Hepatocyte (in vitro differentiated cells): ENCODE measurements at regions not wholly inside any gene's neighbourhood (a gene's known extent, or its start where the extent isn't known, plus 50 kb on each side); places are given as distances from the start of the nearest gene placed in this dataset.

Experiments used
- DNase-seq: peaks from one replicate; pipeline ENCODE4 v3.0.0-alpha.2; 2016; ENCODE audit warnings: low spot score
- H2AFZ ChIP-seq: fragments of 200-600 bp; sonication (generic); 2 replicates; pipeline ENCODE4 v1.6.0; 2016; ENCODE audit warnings: antibody characterized with exemption, mild to moderate bottlenecking
- H3K27ac ChIP-seq: fragments of 200-600 bp; sonication (generic); 2 replicates; pipeline ENCODE4 v1.5.1; 2016; ENCODE audit warnings: mild to moderate bottlenecking
- H3K27me3 ChIP-seq: fragments of 200-600 bp; sonication (generic); 2 replicates; pipeline ENCODE4 v1.6.1; 2016
- H3K36me3 ChIP-seq: fragments of 200-600 bp; sonication (generic); replicated peaks from 2 replicates; pipeline ENCODE4 v1.5.1; 2016; ENCODE audit warnings: low read depth; ENCODE audit not compliant: insufficient read depth
- H3K4me1 ChIP-seq: fragments of 200-600 bp; sonication (generic); 2 replicates; pipeline ENCODE4 v1.5.1; 2016; ENCODE audit warnings: mild to moderate bottlenecking, moderate library complexity; ENCODE audit not compliant: insufficient read depth
- H3K4me2 ChIP-seq: fragments of 200-600 bp; sonication (generic); 2 replicates; pipeline ENCODE4 v1.6.0; 2016
- H3K4me3 ChIP-seq: fragments of 200-600 bp; sonication (generic); 2 replicates; pipeline ENCODE4 v1.5.1; 2016; ENCODE audit warnings: mild to moderate bottlenecking
- H3K79me2 ChIP-seq: fragments of 200-600 bp; sonication (generic); 2 replicates; pipeline ENCODE4 v1.6.0; 2017; ENCODE audit warnings: mild to moderate bottlenecking
- H3K9me2 ChIP-seq: fragments of 200-600 bp; sonication (generic); replicated peaks from 2 replicates; pipeline ENCODE4 v1.6.0; 2017; ENCODE audit warnings: mild to moderate bottlenecking; ENCODE audit not compliant: insufficient read depth
- H3K9me3 ChIP-seq: fragments of 200-600 bp; sonication (generic); 2 replicates; pipeline ENCODE4 v1.5.1; 2016; ENCODE audit warnings: low read depth, mild to moderate bottlenecking
- H4K20me1 ChIP-seq: fragments of 200-600 bp; sonication (generic); 2 replicates; pipeline ENCODE4 v1.6.0; 2016; ENCODE audit warnings: mild to moderate bottlenecking; ENCODE audit not compliant: insufficient read depth, poor library complexity, severe bottlenecking
- CTCF ChIP-seq: fragments of 200-600 bp; sonication (generic); IDR thresholded peaks from 2 replicates; pipeline ENCODE4 v1.5.1; 2016; ENCODE audit warnings: antibody characterized with exemption, mild to moderate bottlenecking; ENCODE audit not compliant: poor library complexity
- EZH2 ChIP-seq: fragments of 200-600 bp; sonication (generic); IDR thresholded peaks from 2 replicates; pipeline ENCODE4 v1.6.1; 2016; ENCODE audit warnings: antibody characterized with exemption, mild to moderate bottlenecking, borderline replicate concordance
- EZH2phosphoT487 ChIP-seq: fragments of 200-600 bp; sonication (generic); IDR thresholded peaks from one replicate; pipeline ENCODE4 v1.6.1; 2018; ENCODE audit warnings: antibody characterized with exemption, mild to moderate bottlenecking, low read depth, moderate library complexity; ENCODE audit not compliant: unreplicated experiment, severe bottlenecking
- WGBS: methylation state at CpG from one replicate; pipeline ENCODE4 v1.1.6; 2016; ENCODE audit warnings: low lambda C conversion rate; ENCODE audit errors: missing lambda C conversion rate; 5-methylcytosine and 5-hydroxymethylcytosine counted together

- no peak overlapping the region for H2AFZ ChIP-seq
- TF ChIP-seq CTCF: no peak
- no peak for TF ChIP-seq EZH2
- TF ChIP-seq EZH2phosphoT487: no peak
- WGBS: 95% methylated on average over 1 of the region's 1 CpG
- no peaks in the 10 kb centered on the region for H3K36me3 ChIP-seq
- no peak overlapping the region for H3K27ac ChIP-seq
- H3K9me3 ChIP-seq: no peaks in the 10 kb centered on the region
- H3K27me3 ChIP-seq: no peaks in the 10 kb centered on the region
- DNase-seq: no peak
- no peaks in the 10 kb centered on the region for H3K9me2 ChIP-seq
- no peak overlapping the region for H3K4me3 ChIP-seq
- no peaks in the 10 kb centered on the region for H4K20me1 ChIP-seq
- H3K4me1 ChIP-seq: no peaks in the 10 kb centered on the region
- no peak overlapping the region for H3K4me2 ChIP-seq
- H3K79me2 ChIP-seq: no peaks in the 10 kb centered on the region
Observed at GRCh38 chr6:117191448-117191847, 73.9 kb upstream of the VGLL2 start.

GRCh38 chr6:117194271-117194670, 71.1 kb upstream of the VGLL2 start:
- no peaks in the 10 kb centered on the region for H3K79me2 ChIP-seq
- no peaks in the 10 kb centered on the region for H3K4me1 ChIP-seq
- H2AFZ ChIP-seq: no peak overlapping the region
- no peak overlapping the region for H3K27ac ChIP-seq
- H3K4me3 ChIP-seq: no peak overlapping the region
- no peaks in the 10 kb centered on the region for H3K9me2 ChIP-seq
- H4K20me1 ChIP-seq: no peaks in the 10 kb centered on the region
- WGBS: 70% methylated on average over 2 of the region's 2 CpGs
- DNase-seq: no peak
- H3K4me2 ChIP-seq: no peak overlapping the region
- no peaks in the 10 kb centered on the region for H3K27me3 ChIP-seq
- TF ChIP-seq CTCF (no peak), EZH2 (no peak), EZH2phosphoT487 (no peak)
- no peaks in the 10 kb centered on the region for H3K9me3 ChIP-seq
- no peaks in the 10 kb centered on the region for H3K36me3 ChIP-seq

GRCh38 chr6:117194978-117195377, 70.4 kb upstream of the VGLL2 start:
- no peaks in the 10 kb centered on the region for H3K79me2 ChIP-seq
- H3K9me2 ChIP-seq: no peaks in the 10 kb centered on the region
- TF ChIP-seq EZH2phosphoT487 (no peak), CTCF (no peak), EZH2 (no peak)
- H3K36me3 ChIP-seq: no peaks in the 10 kb centered on the region
- H3K4me1 ChIP-seq: no peaks in the 10 kb centered on the region
- H3K27ac ChIP-seq: no peak overlapping the region
- no peaks in the 10 kb centered on the region for H4K20me1 ChIP-seq
- DNase-seq: no peak
- no peaks in the 10 kb centered on the region for H3K27me3 ChIP-seq
- H3K4me2 ChIP-seq: no peak overlapping the region
- WGBS: 57% methylated on average over 4 of the region's 4 CpGs
- no peak overlapping the region for H3K4me3 ChIP-seq
- no peak overlapping the region for H2AFZ ChIP-seq
- H3K9me3 ChIP-seq: no peaks in the 10 kb centered on the region

- no peak for DNase-seq
- Histone ChIP-seq H3K4me3 (no peak overlapping the region), H2AFZ (no peak overlapping the region), H3K4me2 (no peak overlapping the region), H3K9me2 (no peaks in the 10 kb centered on the region), H3K27me3 (no peaks in the 10 kb centered on the region), H3K9me3 (no peaks in the 10 kb centered on the region), H3K79me2 (no peaks in the 10 kb centered on the region), H3K4me1 (no peaks in the 10 kb centered on the region), H4K20me1 (no peaks in the 10 kb centered on the region), H3K36me3 (no peaks in the 10 kb centered on the region), H3K27ac (no peak overlapping the region)
- TF ChIP-seq EZH2phosphoT487 (no peak), CTCF (no peak), EZH2 (no peak)
- WGBS: 72% methylated on average over 3 of the region's 3 CpGs
Observed at GRCh38 chr6:117195728-117196127, 69.6 kb upstream of the VGLL2 start.
